Breast epithelium (tissue), 3 donors: ENCODE measurements at regions not wholly inside any gene's neighbourhood (a gene's known extent, or its start where the extent isn't known, plus 50 kb on each side); places are given as distances from the start of the nearest gene placed in this dataset.
"Not testable (repeated sequence)": the region's sequence is repeated elsewhere in the genome, so short reads cannot be mapped to it uniquely, and the experiment has no call there.

Experiments used
- CTCF ChIP-seq, 3 donors: fragments of 450-650 bp; IDR thresholded peaks; one replicate each; pipeline ENCODE4 v1.5.1; 2016 to 2017; ENCODE audit warnings: antibody characterized with exemption in 3 of 3, mild to moderate bottlenecking in 3 of 3, moderate library complexity in 3 of 3
- POLR2A ChIP-seq: fragments of 450-650 bp; IDR thresholded peaks from one replicate; pipeline ENCODE4 v1.6.1; 2016; ENCODE audit warnings: antibody characterized with exemption, mild to moderate bottlenecking, moderate library complexity

GRCh38 chr14:103192861-103193260, 69.6 kb downstream of the TNFAIP2 start:
- TF ChIP-seq CTCF (IDR thresholded peaks at IDR 0.05); POLR2A: not testable (repeated sequence)
